ENCODE measurements at regions not wholly inside any gene's neighbourhood (a gene's known extent, or its start where the extent isn't known, plus 50 kb on each side); places are given as distances from the start of the nearest gene placed in this dataset.

DNA sequence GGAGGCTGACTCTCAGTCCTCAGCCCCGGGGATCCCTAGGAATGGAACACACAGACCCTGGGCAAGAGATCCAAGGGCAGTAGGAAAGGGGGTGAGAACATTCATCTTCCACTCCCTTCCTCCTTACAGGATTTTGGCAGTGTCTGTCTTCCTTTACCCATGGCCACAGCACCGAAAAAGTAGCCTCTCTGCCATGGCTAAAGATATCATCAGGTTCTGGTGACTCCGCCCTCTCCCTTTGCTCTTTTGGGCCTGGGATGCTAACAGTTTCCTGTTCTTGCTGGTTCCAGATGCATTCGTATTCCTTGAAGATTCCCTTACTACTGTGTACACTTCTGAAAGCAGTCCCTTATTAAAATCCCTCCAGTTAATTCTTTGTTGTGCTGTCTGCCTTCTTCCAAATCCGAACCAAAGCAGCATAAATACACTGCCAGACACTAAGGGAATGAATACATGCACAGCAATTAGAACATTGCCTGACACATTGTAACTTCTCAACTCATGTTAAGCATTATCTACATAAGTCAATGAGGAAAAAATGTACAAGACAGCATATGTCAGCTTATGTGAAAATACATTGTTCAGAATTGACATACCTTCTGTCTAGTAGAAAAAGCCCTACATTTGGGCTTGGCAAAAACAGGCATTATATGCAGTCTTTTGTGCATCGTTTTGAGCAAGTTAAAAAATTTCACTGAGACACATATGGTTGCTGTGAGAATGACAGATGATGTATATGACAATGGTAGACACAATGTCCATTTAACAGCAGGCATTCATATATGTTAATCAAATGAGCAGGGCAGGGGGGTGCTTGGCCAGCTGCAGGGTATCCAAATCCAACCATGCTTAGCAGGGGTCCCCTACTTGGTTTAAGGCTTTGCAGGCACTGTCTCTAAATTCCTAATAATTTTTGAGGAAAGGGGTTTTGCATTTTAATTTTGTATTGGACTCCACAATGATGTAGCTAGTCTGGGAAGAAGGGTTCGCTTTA, 58.8 kb upstream of the RAI14 start:
- no peak overlapping the region for H3K4me3 Mint-ChIP-seq (ENCODE audit: low read depth)
- TF ChIP-seq, protein P1, sequence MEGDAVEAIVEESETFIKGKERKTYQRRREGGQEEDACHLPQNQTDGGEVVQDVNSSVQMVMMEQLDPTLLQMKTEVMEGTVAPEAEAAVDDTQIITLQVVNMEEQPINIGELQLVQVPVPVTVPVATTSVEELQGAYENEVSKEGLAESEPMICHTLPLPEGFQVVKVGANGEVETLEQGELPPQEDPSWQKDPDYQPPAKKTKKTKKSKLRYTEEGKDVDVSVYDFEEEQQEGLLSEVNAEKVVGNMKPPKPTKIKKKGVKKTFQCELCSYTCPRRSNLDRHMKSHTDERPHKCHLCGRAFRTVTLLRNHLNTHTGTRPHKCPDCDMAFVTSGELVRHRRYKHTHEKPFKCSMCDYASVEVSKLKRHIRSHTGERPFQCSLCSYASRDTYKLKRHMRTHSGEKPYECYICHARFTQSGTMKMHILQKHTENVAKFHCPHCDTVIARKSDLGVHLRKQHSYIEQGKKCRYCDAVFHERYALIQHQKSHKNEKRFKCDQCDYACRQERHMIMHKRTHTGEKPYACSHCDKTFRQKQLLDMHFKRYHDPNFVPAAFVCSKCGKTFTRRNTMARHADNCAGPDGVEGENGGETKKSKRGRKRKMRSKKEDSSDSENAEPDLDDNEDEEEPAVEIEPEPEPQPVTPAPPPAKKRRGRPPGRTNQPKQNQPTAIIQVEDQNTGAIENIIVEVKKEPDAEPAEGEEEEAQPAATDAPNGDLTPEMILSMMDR (IDR thresholded peaks at IDR 0.05; ENCODE audit: unreplicated experiment): no peak
- H3K27me3 Mint-ChIP-seq: no peaks in the 10 kb centered on the region
- H3K9me3 Mint-ChIP-seq (ENCODE audit: low read depth): no peaks in the 10 kb centered on the region
- H3K36me3 Mint-ChIP-seq (ENCODE audit: insufficient read depth): no peaks in the 10 kb centered on the region
- peaks cover 7% of the 10 kb centered on the region for H3K4me1 Mint-ChIP-seq (ENCODE audit: low read depth)
- no peak overlapping the region for H3K27ac Mint-ChIP-seq
- DNase-seq (ENCODE audit: low spot score, unreplicated experiment): no peak

DNA sequence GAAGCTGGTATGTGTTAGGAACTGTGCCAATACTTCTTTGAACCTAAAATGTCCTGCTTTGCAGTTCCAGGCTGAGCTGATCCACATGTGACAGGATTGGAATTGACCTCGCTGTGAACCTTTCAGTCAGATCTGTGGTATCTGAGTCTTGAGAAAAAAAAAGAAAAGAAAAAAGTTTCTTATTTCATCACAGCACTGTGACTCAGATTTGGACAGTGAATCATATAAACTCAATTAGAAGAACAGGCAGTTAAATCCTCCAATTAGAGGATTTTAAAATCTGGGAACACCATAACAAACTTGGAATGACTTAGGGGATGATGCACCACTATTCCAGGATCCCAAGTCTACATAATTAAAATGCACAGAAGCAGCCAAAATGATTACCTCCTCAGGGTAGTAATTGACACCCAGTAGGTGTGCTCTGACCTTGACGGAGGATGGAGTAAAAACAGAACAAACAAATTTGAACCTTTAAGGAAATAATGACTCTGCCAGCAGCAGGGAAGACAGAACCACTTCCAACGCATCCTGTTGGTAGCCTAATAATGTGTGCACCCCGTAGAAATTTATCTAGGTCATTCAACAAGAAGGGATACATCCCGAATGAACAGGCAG, 57.8 kb upstream of the RAI14 start:
- H3K4me3 Mint-ChIP-seq (ENCODE audit: low read depth): no peak overlapping the region
- H3K9me3 Mint-ChIP-seq (ENCODE audit: low read depth): no peaks in the 10 kb centered on the region
- no peak for DNase-seq (ENCODE audit: low spot score, unreplicated experiment)
- peaks cover 7% of the 10 kb centered on the region for H3K4me1 Mint-ChIP-seq (ENCODE audit: low read depth)
- H3K27ac Mint-ChIP-seq: no peak overlapping the region
- H3K36me3 Mint-ChIP-seq (ENCODE audit: insufficient read depth): no peaks in the 10 kb centered on the region
- no peaks in the 10 kb centered on the region for H3K27me3 Mint-ChIP-seq
- TF ChIP-seq, protein P1 (IDR thresholded peaks at IDR 0.05; ENCODE audit: unreplicated experiment): no peak

DNA sequence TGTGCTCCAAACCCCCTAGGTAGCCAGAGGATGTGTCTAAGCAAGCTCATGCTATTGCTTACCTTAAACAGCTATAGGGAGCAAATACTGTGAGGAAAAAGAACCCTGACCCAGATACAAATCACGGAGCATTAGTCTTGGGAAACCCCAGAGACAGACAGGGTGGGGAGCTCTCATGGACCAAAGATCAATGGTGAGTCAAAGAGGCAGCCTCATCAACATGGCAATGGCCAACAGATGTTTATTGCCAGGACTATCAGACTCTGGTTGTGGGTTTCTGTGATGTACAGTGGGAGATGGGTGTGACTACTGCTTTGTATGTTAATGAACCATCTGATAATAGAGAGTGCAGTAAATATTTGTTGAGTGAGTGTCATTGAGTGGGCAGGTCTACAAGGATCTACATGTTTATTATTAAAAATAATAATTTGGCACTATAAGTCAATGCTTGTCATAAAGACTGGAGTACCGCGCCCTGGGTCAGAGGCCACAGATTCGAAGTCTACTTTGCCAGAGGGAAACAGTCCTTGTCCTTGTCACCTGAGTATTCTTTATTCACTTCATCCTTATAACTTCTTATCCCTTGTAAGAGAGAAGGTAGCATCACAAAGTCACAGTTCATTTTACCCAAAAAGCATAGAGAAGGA, 56.5 kb upstream of the RAI14 start:
- Mint-ChIP-seq H3K9me3 (ENCODE audit: low read depth) (no peaks in the 10 kb centered on the region), H3K27me3 (no peaks in the 10 kb centered on the region), H3K36me3 (ENCODE audit: insufficient read depth) (no peaks in the 10 kb centered on the region), H3K4me3 (ENCODE audit: low read depth) (no peak overlapping the region), H3K27ac (no peak overlapping the region), H3K4me1 (ENCODE audit: low read depth) (peaks cover 7% of the 10 kb centered on the region)
- no peak for DNase-seq (ENCODE audit: low spot score, unreplicated experiment)
- TF ChIP-seq, protein P1 (IDR thresholded peaks at IDR 0.05; ENCODE audit: unreplicated experiment): no peak

DNA sequence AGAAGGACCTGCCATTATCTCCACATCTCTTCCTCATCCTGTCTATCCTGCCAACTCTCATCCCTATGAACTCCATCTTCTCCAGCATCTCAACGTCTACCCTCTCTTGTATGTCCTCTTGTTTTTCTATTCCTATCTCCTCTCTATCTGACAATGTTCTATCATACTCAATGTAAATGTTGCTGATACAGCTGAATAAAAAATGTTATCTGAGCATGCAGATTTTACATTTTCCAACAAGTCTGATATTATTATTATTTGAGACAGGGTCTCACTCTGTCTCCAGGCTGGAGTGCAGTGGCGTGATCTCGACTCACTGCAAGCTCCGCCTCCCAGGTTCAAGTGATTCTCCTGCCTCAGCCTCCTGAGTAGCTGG, 56.0 kb upstream of the RAI14 start:
- Mint-ChIP-seq H3K27ac (no peak overlapping the region), H3K9me3 (ENCODE audit: low read depth) (no peaks in the 10 kb centered on the region), H3K4me3 (ENCODE audit: low read depth) (no peak overlapping the region), H3K36me3 (ENCODE audit: insufficient read depth) (no peaks in the 10 kb centered on the region), H3K27me3 (no peaks in the 10 kb centered on the region), H3K4me1 (ENCODE audit: low read depth) (peaks cover 7% of the 10 kb centered on the region)
- TF ChIP-seq, protein P1 (IDR thresholded peaks at IDR 0.05; ENCODE audit: unreplicated experiment): no peak
- no peak for DNase-seq (ENCODE audit: low spot score, unreplicated experiment)

DNA sequence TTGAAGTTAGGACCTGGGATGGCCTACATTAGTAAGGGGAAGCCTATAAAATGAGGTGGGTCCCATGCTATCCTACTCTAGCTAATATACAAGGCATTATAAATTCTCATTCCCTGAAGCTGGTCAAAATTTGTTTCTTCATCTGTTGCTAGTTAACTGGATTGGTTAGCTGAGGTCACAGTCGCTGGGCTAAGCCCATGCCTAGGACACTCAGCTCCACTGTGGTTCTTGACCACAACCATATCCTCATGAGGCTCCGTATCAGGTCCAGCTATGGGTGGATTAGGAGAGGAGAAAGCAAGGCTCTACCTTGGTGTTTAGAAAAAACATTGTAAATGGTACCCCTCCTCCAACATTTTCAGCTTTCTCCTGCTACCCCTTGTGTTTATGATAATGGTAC, 52.8 kb upstream of the RAI14 start:
- H3K27me3 Mint-ChIP-seq: peaks cover 1% of the 10 kb centered on the region
- no peak for DNase-seq (ENCODE audit: low spot score, unreplicated experiment)
- TF ChIP-seq, protein P1 (IDR thresholded peaks at IDR 0.05; ENCODE audit: unreplicated experiment): no peak
- H3K27ac Mint-ChIP-seq: no peak overlapping the region
- H3K4me1 Mint-ChIP-seq (ENCODE audit: low read depth): peaks cover 2% of the 10 kb centered on the region
- no peak overlapping the region for H3K4me3 Mint-ChIP-seq (ENCODE audit: low read depth)
- no peaks in the 10 kb centered on the region for H3K9me3 Mint-ChIP-seq (ENCODE audit: low read depth)
- no peaks in the 10 kb centered on the region for H3K36me3 Mint-ChIP-seq (ENCODE audit: insufficient read depth)
